ENCODE measurements at regions not wholly inside any gene's neighbourhood (a gene's known extent, or its start where the extent isn't known, plus 50 kb on each side); places are given as distances from the start of the nearest gene placed in this dataset.

- DNase-seq: no peak
Measured at GRCh38 chr16:11472410-11472809, 114.3 kb downstream of the LITAF start.

DNA sequence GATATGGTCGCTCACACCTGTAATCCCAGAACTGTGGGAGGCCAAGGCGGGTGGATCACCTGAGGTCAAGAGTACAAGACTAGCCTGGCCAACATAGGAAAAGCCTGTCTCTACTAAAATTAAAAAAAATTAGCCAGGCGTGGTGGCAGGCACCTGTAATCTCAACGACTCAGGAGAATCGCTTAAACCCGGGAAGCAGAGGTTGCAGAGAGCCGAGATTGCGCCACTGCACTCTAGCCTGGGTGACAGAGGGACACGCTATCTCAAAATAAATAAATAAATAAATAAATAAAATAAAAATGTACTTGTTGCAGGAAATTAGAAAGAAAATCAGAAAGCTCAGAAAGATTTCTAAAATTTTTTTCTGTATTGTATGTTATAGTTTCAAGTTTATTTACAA lies 113.9 kb downstream of the LITAF start:
- no peak for DNase-seq

- no peak for DNase-seq
Measured at GRCh38 chr16:11473728-11474127, 113.0 kb downstream of the LITAF start.

- DNase-seq: no peak
Measured at GRCh38 chr16:11474617-11475291, 112.0 kb downstream of the LITAF start.

GRCh38 chr16:11475896-11476630 lies 110.7 kb downstream of the LITAF start:
- DNase-seq: no peak

- no peak for DNase-seq
Measured at GRCh38 chr16:11476676-11477075, 110.0 kb downstream of the LITAF start.

- DNase-seq: no peak
Measured at GRCh38 chr16:11478431-11479119, 108.1 kb downstream of the LITAF start.

- no peak for DNase-seq
Measured at GRCh38 chr16:11479916-11480315, 106.8 kb downstream of the LITAF start.

DNA sequence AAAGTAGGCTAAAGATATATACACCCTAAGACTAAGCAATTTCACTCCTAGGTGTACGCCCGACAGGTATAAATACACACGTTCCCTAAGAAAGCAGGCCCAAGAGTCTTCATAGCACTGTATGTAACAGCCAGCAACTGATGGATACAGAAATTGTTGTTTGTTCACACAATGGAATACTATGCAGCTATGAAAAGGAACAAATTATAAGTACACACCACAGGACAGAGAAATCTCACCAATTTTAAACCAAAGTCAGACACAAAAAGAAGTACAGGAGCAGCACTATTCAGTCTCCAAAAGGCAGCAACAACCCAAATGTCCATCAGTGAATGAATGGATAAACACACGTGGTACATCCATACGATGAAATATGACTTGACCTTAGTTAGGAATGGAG lies 106.1 kb downstream of the LITAF start:
- DNase-seq: no peak

GRCh38 chr16:11481987-11482386 lies 104.7 kb downstream of the LITAF start:
- no peak for DNase-seq

DNA sequence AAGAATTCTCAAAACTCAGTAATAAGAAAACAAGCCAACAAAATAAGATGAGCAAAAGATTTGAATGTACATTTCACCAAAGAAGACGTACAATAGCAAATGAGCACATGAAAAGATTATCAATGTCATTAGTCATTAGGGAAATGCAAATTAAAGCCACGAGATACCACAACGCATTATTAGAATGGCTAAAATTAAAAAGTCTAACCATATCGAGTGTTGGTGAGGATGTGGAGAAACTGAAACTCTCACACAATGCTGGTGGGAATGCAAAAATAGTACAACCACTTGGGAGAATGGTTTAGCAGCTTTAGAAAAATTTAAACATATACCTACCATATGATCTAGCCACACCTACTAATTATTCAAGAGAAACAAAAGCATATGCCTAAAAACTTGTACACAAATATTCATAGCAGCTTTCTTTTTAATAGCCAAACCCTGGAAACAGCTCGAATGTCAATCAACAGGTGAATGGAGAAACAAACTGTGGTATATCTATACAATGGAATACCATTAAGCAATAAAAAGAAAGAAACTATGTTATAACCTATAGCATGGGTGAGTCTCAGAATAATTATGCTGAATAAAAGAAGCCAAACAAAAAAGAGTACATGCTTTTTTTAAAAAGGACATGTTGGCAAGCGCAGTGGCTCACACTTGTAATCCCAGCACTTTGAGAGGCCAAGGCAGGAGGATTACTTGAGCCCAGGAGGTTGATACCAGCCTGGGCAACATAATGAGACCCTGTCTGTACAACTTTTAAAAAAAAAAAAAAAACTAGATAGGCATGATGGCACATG lies 103.6 kb downstream of the LITAF start:
- DNase-seq: no peak

DNA sequence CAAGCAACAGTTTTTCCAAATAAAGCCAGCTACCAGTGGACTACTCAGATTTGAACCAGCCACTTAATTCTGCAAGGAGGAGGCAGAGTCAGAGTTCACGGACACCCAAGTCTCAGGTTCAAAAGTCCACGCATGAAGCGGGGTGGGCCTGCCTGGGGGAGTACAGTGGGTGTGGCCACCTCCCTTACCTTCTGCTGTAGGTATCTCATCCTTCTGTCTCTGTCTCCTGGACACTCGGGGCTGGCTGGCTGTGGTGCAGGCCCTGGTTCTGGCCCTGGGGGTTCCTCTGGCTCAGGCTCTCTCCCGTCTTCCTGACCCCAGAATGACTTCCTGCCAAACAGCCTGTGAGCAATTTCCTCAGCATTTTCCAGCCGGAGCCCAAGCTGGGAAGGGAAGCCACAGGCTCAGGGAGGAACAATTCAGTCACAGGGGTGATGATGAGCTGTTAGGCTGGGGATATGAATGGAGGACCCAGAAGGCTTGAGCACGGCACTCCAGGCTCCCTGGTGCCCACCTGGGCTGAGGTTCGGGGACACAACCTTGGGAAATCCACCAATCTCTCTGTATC lies 101.9 kb downstream of the LITAF start:
- no peak for DNase-seq

DNA sequence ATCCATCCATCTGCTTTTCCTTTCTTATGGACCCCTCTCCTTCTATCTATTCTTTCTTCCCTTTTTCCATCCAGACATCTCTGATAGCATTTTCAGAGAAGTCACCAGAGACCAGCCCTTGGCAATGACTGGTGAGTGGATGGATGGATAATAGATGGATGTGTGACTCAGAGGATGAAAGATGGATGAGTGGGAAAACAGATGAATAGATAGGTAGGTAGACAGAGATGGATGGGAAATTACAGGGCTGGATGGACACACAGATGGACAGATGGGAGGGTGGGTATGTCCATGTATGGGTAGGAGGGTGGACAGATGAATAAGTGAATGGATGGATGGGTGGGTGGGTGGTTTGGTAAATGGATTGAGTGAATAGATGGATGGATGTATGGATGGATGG lies 101.0 kb downstream of the LITAF start:
- DNase-seq: no peak

DNA sequence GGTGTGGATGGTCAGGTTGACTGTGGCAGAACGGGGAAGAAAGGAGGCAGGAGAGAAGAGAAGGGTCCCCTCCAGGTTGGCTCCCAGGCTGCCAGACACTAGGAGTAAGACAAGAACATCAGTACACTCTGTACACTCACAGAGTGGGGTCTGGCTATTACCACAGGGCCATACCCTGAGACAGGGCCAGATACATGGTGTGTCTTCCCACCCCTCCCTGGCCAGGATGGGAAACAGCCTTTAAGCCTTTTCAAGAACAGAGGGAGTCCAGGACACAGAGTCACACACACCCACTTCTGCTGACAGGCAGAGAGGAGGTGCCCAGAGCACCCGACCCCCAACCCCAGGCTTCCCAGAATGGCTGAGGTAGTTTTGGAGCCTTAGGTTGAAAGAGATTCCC lies 99.4 kb downstream of the LITAF start:
- no peak for DNase-seq

DNA sequence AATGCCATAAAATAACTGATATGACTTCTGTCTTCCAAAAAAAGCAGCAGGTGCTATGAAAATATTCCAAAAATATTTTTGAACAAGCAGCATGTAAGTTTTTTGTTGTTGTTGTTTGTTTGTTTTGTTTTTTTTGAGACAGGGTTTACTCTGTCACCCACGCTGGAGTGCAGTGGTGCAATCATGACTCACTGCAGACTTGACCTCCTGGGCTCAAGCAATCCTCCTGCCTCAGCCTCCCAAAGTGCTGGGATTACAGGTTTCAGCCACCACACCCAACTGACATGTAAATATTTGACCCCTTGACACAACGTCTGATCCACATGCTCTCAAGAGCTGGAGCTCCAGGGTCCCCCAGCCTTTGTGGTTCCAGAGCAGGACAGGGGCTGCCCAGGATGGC lies 98.4 kb downstream of the LITAF start:
- DNase-seq: no peak

DNA sequence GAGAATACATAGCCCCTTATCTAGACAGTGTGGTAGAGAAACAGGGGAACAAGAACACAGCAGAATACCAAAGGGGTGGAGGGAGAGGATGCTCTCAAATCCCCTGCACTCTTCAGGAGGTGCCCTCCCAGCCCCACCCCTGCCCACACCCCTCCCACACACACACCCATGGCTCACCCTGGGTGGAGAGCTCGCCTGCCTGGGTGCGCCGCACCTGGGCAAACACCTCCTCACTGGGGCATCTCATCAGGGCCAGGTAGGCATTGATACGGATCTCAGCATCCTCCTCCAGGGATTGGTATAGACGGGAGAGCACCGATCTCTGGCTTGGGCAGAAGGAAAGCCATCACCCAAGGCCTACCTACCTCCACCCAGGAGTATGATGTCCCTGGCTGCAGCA lies 95.2 kb downstream of the LITAF start:
- no peak for DNase-seq

DNA sequence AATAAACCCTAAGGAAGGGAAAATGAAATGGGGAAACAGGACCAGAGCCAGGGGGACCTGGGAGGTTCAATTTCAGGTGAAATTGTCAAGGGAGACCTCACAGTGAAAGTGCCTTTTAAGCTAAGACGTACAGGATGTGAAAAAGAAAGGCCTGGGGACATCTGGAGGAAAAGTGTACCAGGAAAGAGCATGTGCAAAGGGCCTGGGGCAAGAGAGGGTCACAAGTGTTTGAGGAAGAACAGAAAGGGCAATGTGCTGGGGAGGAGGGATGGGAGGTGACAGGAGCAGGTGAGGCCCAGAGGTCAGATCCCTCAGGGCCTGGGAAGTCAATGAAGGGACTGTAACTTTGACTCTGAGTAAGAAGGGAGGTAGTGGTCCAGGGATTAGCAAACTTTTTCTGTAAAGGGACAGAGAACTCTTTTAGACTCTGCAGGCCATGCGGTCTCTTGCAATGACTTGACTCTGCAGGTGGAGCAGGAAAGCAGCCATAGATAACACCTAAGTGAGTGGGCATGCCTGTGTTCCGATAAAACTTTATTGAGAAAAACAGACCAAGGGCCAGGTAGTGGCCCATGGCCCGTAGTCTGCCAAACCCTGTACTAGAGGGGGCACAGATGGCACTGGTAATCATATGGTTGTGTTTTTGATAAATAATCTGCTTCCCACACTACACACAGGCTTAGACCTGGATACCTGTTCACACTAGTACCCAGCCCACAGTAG lies 93.8 kb downstream of the LITAF start:
- DNase-seq: no peak

- no peak for DNase-seq
Measured at GRCh38 chr16:11493531-11493929, 93.2 kb downstream of the LITAF start.

GRCh38 chr16:11494029-11494428 lies 92.7 kb downstream of the LITAF start:
- DNase-seq: no peak

DNA sequence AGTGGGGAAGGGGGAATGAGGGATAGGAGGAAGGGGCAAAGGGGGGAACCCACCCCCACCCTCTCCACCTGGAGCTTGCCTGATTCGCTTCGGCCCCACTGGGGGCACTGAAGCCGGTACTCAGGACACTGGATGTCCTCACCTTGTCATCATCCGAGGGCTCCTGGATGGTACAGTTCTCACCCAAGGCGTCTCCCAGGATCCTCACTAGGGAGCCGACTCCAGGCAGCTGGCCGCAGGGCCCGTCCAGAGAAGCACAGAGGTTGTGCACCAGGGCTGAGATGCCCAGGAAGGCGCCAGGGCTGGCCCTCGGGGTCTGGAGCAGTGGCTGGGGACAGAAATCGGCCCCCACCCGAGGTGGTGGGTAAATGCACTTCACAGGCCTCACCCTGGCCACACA lies 92.3 kb downstream of the LITAF start:
- DNase-seq: no peak

- no peak for DNase-seq
Measured at GRCh38 chr16:11495066-11495407, 91.7 kb downstream of the LITAF start.
